Karpas-422 (cell line): ENCODE measurements at regions not wholly inside any gene's neighbourhood (a gene's known extent, or its start where the extent isn't known, plus 50 kb on each side); places are given as distances from the start of the nearest gene placed in this dataset.

Source experiments
- DNase-seq: peaks from one replicate; pipeline ENCODE4 v3.0.0-alpha.2; 2015
- H2AFZ ChIP-seq: fragments of 200-600 bp; sonication (generic); 2 replicates; pipeline ENCODE4 v1.6.1; 2014; ENCODE audit warnings: antibody characterized with exemption, low read length, mixed read lengths
- H3K27ac ChIP-seq: fragments of 200-600 bp; sonication (generic); 2 replicates; pipeline ENCODE4 v1.5.1; 2014; ENCODE audit warnings: mild to moderate bottlenecking, low read length, moderate library complexity
- H3K27me3 ChIP-seq: fragments of 200-600 bp; sonication (generic); 2 replicates; pipeline ENCODE4 v1.6.1; 2014; ENCODE audit warnings: low read length, mixed read lengths
- H3K36me3 ChIP-seq: fragments of 200-600 bp; sonication (generic); 2 replicates; pipeline ENCODE4 v1.6.1; 2014; ENCODE audit warnings: low read length, mixed read lengths; ENCODE audit not compliant: insufficient read depth
- H3K4me1 ChIP-seq: fragments of 200-600 bp; sonication (generic); 2 replicates; pipeline ENCODE4 v1.6.1; 2014; ENCODE audit warnings: mild to moderate bottlenecking, low read length, mixed read lengths
- H3K4me2 ChIP-seq: fragments of 200-600 bp; sonication (generic); 2 replicates; pipeline ENCODE4 v1.6.1; 2014; ENCODE audit warnings: low read length, low read depth, mild to moderate bottlenecking; ENCODE audit not compliant: poor library complexity, severe bottlenecking
- H3K4me3 ChIP-seq: fragments of 200-600 bp; sonication (generic); 2 replicates; pipeline ENCODE4 v1.5.1; 2014; ENCODE audit warnings: mild to moderate bottlenecking, antibody characterized with exemption, low read length, mixed read lengths
- H3K79me2 ChIP-seq: fragments of 200-600 bp; sonication (generic); 2 replicates; pipeline ENCODE4 v1.6.1; 2014; ENCODE audit warnings: mild to moderate bottlenecking, low read length, mixed read lengths
- H3K9ac ChIP-seq: fragments of 200-600 bp; sonication (generic); 2 replicates; pipeline ENCODE4 v1.6.0; 2014; ENCODE audit warnings: low read length
- H3K9me2 ChIP-seq: fragments of 200-600 bp; sonication (generic), shearing (Covaris generic); replicated peaks from 2 replicates; pipeline ENCODE4 v1.6.0; 2014; ENCODE audit warnings: mild to moderate bottlenecking, low read length, moderate library complexity; ENCODE audit not compliant: insufficient read depth
- H3K9me3 ChIP-seq: fragments of 300-700, 200-600 bp; sonication (generic); 2 replicates; pipeline ENCODE4 v1.6.1; 2014; ENCODE audit warnings: low read length, mixed read lengths
- H4K20me1 ChIP-seq: fragments of 200-600 bp; sonication (generic); 2 replicates; pipeline ENCODE4 v1.6.1; 2014; ENCODE audit warnings: mild to moderate bottlenecking, antibody characterized with exemption, low read length, low read depth; ENCODE audit not compliant: insufficient read depth

DNA sequence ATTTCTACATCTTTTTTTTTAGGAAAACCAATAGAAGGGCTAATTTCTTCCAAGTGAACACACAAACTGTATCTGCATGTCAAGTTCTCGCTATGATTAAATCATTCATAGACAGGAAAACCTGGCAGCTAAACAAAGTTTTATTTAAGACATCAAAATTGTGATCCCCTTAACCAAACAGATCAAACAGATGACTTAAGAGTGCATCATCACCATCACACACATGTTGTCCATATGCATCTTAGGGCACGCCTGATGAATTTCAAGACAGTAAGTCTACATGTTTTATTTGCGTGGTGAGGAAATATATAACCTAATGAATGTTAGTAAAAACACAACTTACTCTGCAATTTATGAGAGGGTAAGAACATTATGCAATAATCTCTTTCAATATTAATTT is 317.0 kb upstream of the ANXA10 start:
- Histone ChIP-seq H3K27me3 (no peaks in the 10 kb centered on the region), H3K4me2 (no peak overlapping the region), H3K9me2 (no peaks in the 10 kb centered on the region), H4K20me1 (no peaks in the 10 kb centered on the region), H3K79me2 (no peaks in the 10 kb centered on the region), H3K4me3 (no peak overlapping the region), H3K4me1 (no peaks in the 10 kb centered on the region), H3K9ac (no peak overlapping the region), H2AFZ (no peak overlapping the region), H3K36me3 (no peaks in the 10 kb centered on the region), H3K9me3 (no peaks in the 10 kb centered on the region), H3K27ac (no peak overlapping the region)
- no peak for DNase-seq

DNA sequence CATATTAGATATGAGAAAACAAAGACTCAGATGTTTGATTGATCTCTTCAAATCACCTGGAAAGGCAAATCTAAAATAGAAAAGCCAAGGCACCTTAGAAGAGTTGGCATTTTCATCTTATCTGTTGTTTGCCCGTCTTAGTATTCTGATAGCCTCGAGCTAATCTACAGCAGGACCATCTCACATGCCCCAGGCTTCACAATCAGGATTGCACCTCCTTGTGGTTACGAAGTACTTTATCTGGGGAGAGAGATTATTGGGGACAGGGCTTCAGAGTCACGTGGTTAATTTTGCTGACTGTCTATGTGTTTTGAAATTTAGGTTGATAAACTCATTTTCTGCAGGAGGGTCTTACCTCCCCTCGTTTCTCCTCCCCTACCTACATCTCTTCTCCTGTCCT is 313.1 kb upstream of the ANXA10 start:
- H3K27ac ChIP-seq = no peak overlapping the region
- no peaks in the 10 kb centered on the region for H3K36me3 ChIP-seq
- DNase-seq = no peak
- H3K4me2 ChIP-seq = no peak overlapping the region
- H3K9ac ChIP-seq = no peak overlapping the region
- H3K9me3 ChIP-seq = no peaks in the 10 kb centered on the region
- no peaks in the 10 kb centered on the region for H3K27me3 ChIP-seq
- H3K9me2 ChIP-seq = no peaks in the 10 kb centered on the region
- H3K4me1 ChIP-seq = no peaks in the 10 kb centered on the region
- no peak overlapping the region for H3K4me3 ChIP-seq
- no peaks in the 10 kb centered on the region for H3K79me2 ChIP-seq
- H2AFZ ChIP-seq = no peak overlapping the region
- H4K20me1 ChIP-seq = no peaks in the 10 kb centered on the region

DNA sequence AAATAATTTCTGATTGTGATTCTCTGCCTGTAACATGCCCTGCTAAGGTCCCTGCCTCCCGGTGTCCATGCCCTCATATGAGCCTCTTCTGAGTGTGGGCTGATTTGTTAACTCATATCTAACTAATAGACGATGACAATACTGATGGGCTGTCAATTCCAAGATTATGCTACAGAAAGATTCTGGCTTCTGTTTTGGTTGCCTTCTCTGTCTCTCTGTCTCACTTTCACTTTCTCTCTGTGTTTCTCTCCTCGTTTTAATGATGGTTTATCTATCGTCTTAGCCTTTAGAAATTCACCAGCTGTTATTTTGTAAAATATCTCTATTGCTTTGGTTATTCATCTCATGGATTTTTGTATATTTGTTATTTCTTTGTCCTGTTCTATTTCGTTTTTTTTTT is 312.5 kb upstream of the ANXA10 start:
- no peaks in the 10 kb centered on the region for H4K20me1 ChIP-seq
- H2AFZ ChIP-seq = no peak overlapping the region

DNA sequence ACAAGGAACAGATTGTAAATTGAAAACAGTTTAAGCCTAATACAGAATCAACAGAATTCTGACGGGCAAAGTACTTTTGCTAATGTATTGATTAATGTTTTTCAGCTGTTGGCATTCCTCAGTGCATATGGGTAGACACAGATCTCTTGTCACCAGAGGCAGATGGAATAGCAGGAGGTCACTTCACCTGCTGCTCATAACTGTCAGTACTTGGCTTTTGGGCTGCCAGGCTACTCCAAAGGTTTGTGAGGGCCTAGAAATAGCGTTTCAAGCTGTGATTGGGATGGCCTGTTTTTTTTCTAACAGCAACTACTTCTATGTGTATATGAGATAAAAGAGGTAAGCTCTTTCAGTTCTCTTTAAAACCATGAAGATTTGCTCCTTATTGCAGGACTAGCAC is 307.5 kb upstream of the ANXA10 start:
- H2AFZ ChIP-seq = no peak overlapping the region
- H3K4me2 ChIP-seq = no peak overlapping the region
- no peaks in the 10 kb centered on the region for H4K20me1 ChIP-seq
- no peak overlapping the region for H3K27ac ChIP-seq
- no peaks in the 10 kb centered on the region for H3K27me3 ChIP-seq
- no peaks in the 10 kb centered on the region for H3K9me3 ChIP-seq
- no peaks in the 10 kb centered on the region for H3K79me2 ChIP-seq
- no peaks in the 10 kb centered on the region for H3K9me2 ChIP-seq
- no peak overlapping the region for H3K4me3 ChIP-seq
- no peak overlapping the region for H3K9ac ChIP-seq
- no peak for DNase-seq
- no peaks in the 10 kb centered on the region for H3K4me1 ChIP-seq
- no peaks in the 10 kb centered on the region for H3K36me3 ChIP-seq

More for the DNA sequence above, 312.5 kb upstream of the ANXA10 start:
- no peaks in the 10 kb centered on the region for H3K27me3 ChIP-seq
- no peak overlapping the region for H3K9ac ChIP-seq
- no peaks in the 10 kb centered on the region for H3K79me2 ChIP-seq
- H3K4me1 ChIP-seq = no peaks in the 10 kb centered on the region
- no peak for DNase-seq
- no peak overlapping the region for H3K27ac ChIP-seq
- H3K4me2 ChIP-seq = peak overlapping the region; percentile 26
- no peaks in the 10 kb centered on the region for H3K36me3 ChIP-seq
- H3K9me2 ChIP-seq = no peaks in the 10 kb centered on the region
- no peaks in the 10 kb centered on the region for H3K9me3 ChIP-seq
- H3K4me3 ChIP-seq = peak overlapping the region; percentile 27; the same call in 1 of the 2 replicates

DNA sequence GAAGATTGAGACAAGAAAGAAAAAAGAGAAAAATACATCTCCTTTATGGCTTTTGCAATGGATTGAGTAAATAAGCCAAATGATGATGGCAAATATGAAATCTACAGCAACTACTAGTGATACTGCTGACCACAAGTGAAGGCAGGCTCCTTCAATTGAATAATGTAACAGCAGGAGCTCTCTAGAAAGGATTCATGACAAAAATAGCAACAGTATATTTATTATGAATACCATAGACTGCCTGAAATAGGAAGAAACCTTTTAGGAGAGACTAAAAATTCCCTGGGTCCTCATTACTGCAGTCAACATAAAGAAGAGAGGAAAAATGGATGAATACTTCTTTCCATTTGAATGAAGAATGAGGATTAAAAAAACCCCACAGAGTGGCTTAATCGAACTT is 306.8 kb upstream of the ANXA10 start:
- Histone ChIP-seq H3K9me2 (no peaks in the 10 kb centered on the region), H3K27me3 (no peaks in the 10 kb centered on the region), H3K36me3 (no peaks in the 10 kb centered on the region), H2AFZ (no peak overlapping the region), H3K4me3 (no peak overlapping the region), H3K27ac (no peak overlapping the region), H4K20me1 (no peaks in the 10 kb centered on the region), H3K4me1 (no peaks in the 10 kb centered on the region), H3K9me3 (no peaks in the 10 kb centered on the region), H3K79me2 (no peaks in the 10 kb centered on the region), H3K9ac (no peak overlapping the region), H3K4me2 (no peak overlapping the region)
- DNase-seq = no peak

DNA sequence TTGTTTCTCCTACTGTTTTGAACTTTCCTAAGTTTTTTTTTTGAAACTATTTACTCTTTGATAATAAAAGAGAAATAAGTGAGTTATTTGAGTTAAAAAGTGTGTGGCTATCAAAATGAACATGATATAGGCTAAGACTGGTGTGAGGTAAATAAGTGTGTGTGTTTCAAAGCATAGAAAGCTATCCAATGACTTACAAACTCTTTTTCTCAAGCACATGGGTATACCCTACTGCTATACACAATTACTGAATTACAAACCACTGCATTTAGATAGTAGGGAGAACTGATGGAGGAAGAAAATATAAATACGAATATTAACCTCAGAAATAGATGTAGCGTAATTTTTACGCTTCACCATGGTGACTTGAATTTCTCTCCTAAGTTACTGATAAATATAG is 305.8 kb upstream of the ANXA10 start:
- Histone ChIP-seq H3K79me2 (no peaks in the 10 kb centered on the region), H3K4me1 (no peaks in the 10 kb centered on the region), H3K4me3 (no peak overlapping the region), H2AFZ (no peak overlapping the region), H4K20me1 (no peaks in the 10 kb centered on the region), H3K9me3 (no peaks in the 10 kb centered on the region), H3K36me3 (no peaks in the 10 kb centered on the region), H3K4me2 (no peak overlapping the region), H3K27ac (no peak overlapping the region), H3K9ac (no peak overlapping the region), H3K9me2 (no peaks in the 10 kb centered on the region), H3K27me3 (no peaks in the 10 kb centered on the region)
- DNase-seq = no peak

DNA sequence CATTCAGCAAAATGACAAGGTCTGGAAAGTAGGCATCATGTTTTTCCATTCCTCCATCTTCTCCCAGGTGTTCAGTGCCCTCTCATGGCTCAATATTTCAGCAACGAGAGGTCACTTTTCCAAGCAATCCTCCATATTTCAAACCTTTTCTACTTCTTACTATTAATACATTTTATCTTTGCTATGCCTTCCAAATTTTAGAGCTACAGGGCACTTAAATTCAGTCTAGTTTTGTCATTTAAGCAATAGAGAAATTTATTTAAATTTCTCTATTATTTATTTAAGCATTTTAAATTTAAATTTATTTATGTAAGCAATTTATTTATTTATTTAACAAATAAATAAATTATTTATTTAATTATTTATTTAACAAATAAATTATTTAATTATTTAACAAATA is 305.1 kb upstream of the ANXA10 start:
- H3K36me3 ChIP-seq = no peaks in the 10 kb centered on the region
- no peaks in the 10 kb centered on the region for H3K27me3 ChIP-seq
- H3K9ac ChIP-seq = no peak overlapping the region
- no peak for DNase-seq
- H4K20me1 ChIP-seq = no peaks in the 10 kb centered on the region
- no peak overlapping the region for H3K4me2 ChIP-seq
- H3K4me3 ChIP-seq = no peak overlapping the region
- H3K27ac ChIP-seq = no peak overlapping the region
- no peaks in the 10 kb centered on the region for H3K4me1 ChIP-seq
- no peaks in the 10 kb centered on the region for H3K9me3 ChIP-seq
- no peaks in the 10 kb centered on the region for H3K9me2 ChIP-seq
- H2AFZ ChIP-seq = no peak overlapping the region
- H3K79me2 ChIP-seq = no peaks in the 10 kb centered on the region

DNA sequence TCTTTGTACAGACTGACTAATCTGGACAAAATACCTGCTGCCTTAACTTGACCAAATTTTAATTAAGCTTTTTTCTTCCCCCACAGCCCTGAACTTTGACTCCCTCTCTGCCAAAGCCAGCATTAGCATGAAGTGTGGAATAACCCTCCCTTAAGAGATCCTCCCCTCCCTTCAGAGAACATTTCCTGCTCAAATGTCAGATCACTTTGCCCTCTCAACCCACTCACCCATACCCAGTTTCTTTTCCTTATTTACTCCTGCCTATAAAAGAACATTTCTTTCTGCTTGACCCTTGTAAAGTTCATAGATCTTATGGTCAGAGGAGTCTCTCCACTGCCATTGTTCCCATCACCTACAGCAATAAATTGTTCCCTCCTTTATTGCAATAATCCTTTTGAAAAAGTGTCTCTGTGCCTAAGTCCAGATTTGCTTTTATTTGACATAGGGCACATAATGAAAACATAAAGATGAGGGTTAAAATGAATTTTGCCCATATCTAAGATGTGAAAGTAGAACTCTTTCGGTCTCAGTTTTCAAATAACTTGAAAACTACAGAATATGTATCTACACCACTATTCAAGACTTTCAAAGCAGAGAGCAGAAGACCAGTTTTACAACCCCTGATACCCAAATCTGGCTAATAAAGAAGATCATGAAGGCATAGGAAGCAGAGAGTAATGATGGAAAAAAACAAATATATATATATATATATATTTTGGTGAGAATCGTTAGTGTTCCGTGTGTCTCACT is 289.7 kb upstream of the ANXA10 start:
- H3K9me2 ChIP-seq = no peaks in the 10 kb centered on the region
- H3K27ac ChIP-seq = no peak overlapping the region
- H3K4me2 ChIP-seq = no peak overlapping the region
- DNase-seq = no peak
- no peaks in the 10 kb centered on the region for H3K27me3 ChIP-seq
- no peak overlapping the region for H3K9ac ChIP-seq
- H3K4me3 ChIP-seq = no peak overlapping the region
- no peaks in the 10 kb centered on the region for H4K20me1 ChIP-seq
- no peaks in the 10 kb centered on the region for H3K9me3 ChIP-seq
- H3K4me1 ChIP-seq = no peaks in the 10 kb centered on the region
- H2AFZ ChIP-seq = no peak overlapping the region
- H3K79me2 ChIP-seq = no peaks in the 10 kb centered on the region
- H3K36me3 ChIP-seq = no peaks in the 10 kb centered on the region
